Activated CD8-positive, alpha-beta memory T cell treated with anti-CD3 and anti-CD28 coated beads for 36 hours (primary cell): ENCODE measurements at regions not wholly inside any gene's neighbourhood (a gene's known extent, or its start where the extent isn't known, plus 50 kb on each side); places are given as distances from the start of the nearest gene placed in this dataset.

Experiments
- CTCF ChIA-PET: fragments of 350-600 bp; sonication (Branson Sonifier 250); formaldehyde crosslinking; loops from one replicate; lab custom pipeline; 2021; ENCODE audit warnings: antibody characterized with exemption; lab: Charles Lee
- POLR2A ChIA-PET: fragments of 350-600 bp; sonication (Branson Sonifier 250); formaldehyde crosslinking; loops from one replicate; lab custom pipeline; 2021; ENCODE audit warnings: antibody characterized with exemption; lab: Charles Lee

GRCh38 chr5:146254223-146254622, 50.8 kb downstream of the RBM27 start:
- POLR2A ChIA-PET = no interaction called here
- CTCF ChIA-PET = no interaction called here

- ChIA-PET POLR2A (no interaction called here), CTCF (interaction anchor here (0.7 to 1.2 kb wide), 2 partner anchors 18 to 28 kb away, joined by 3 read pairs; no protein-coding TSS in a partner anchor)
Measured at GRCh38 chr5:146273109-146273508, 65.5 kb upstream of the POU4F3 start.

- ChIA-PET POLR2A (no interaction called here), CTCF (no interaction called here)
Measured at GRCh38 chr5:146283344-146283761, 55.3 kb upstream of the POU4F3 start.

- CTCF ChIA-PET = no interaction called here
- POLR2A ChIA-PET = no interaction called here
Measured at GRCh38 chr5:146284016-146284415, 54.6 kb upstream of the POU4F3 start.
